ENCODE measurements at regions not wholly inside any gene's neighbourhood (a gene's known extent, or its start where the extent isn't known, plus 50 kb on each side); places are given as distances from the start of the nearest gene placed in this dataset.
"Not testable (repeated sequence)": the region's sequence is repeated elsewhere in the genome, so short reads cannot be mapped to it uniquely, and the experiment has no call there.

DNA sequence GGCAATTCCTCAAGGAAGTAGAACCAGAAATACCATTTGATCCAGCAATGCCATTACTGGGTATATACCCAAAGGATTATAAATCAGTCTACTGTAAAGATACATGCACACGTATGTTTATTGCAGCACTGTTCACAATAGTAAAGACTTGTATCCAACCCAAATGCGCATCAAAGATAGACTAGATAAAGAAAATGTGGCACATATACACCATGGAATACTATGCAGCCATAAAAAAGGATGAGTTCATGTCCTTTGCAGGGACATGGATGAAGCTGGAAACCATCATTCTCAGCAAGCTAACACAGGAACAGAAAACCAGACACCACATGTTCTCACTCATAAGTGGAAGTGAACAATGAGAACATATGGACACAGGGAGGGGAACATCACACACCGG is 130.0 kb upstream of the HS3ST4 start:
- not testable (repeated sequence) for DNase-seq

DNA sequence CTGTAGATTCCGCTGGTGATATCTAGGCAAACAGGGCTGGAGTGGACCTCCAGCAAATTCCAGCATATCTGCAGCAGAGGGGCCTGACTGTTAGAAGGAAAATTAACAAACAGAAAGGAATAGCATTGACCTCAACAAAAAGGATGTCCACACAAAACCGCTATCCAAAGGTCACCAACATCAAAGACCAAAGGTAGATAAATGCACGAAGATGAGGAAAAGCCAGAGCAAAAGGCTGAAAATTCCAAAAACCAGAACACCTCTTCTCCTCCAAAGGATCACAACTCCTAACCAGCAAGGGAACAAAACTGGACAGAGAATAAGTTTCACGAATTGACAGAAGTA is 134.8 kb upstream of the HS3ST4 start:
- DNase-seq: not testable (repeated sequence)

DNA sequence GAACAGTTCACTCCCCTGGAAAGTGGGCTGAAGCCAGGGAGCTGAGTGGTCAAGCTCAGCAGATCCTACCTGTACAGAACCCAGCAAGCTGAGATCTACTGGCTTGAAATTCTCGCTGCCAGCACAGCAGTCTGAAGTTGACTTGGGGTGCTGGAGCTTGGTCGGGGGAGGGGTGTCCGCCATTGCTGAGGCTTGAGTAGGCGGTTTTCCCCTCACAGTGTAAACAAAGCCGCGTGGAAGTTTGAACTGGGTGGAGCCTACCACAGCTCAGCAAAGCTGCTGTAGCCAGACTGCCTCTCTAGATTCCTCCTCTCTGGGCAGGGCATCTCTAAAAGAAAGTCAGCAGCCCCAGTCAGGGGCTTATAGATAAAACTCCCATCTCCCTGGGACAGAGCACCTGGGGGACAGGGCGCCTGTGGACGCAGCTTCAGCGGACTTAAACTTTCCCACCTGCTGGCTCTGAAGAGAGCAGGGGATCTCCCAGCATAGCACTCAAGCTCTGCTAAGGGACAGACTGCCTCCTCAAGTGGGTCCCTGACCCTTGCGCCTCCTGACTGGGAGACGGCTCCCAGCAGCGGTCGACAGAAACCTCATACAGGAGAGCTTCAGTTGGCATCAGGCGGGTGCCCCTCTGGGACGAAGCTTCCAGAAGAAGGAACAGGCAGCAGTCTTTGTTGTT is 135.3 kb upstream of the HS3ST4 start:
- not testable (repeated sequence) for DNase-seq

DNA sequence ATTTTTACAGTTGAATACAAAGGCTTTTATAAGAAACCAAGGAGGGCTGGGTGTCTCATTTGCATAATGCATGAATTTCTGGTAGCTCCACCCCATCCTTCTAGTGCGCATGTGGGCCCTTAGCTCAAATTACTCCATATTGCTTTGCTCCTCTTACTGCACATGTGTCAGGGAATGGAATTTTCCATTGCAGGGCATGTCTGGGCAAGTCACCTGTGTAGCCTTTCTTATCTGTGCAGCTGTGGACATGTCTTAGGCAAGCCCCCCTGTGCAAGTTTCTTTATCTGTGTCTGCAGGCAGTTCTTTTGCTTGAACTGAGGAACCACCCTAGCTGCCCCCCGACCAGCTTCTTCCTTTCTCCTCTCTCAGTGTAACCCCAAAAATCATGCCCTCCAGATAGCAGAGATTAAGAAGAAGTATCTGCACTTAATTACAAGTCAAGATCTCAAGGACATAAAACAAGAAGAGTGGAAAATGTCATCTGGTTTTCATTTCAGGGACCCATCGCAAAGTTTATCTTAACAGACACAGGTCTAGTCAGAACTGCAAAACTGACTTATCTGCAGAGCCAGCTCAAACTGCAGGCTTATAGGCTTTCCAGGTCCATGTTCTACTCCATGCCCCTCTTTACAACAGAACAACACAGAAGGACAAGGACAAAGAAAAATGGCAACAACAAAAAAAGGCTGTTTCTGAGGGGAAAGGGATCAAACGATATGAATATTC is 137.9 kb upstream of the HS3ST4 start:
- no peak for DNase-seq

DNA sequence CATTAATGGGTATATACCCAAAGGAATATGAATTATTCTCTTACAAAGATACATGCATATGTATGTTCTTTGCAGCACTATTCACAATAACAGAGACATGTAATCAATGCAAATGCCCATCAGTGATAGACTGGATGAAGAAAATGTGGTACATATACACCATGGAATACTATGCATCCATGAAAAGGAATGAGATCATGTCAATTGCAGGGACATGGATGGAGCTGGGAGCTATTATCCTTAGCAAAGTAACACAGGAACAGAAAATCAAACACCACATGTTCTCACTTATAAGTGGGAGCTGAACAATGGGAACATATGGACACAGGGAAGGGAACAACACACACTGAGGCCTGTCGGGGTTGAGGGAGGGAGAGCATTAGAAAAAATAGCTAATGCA is 141.1 kb upstream of the HS3ST4 start:
- DNase-seq: no peak

DNA sequence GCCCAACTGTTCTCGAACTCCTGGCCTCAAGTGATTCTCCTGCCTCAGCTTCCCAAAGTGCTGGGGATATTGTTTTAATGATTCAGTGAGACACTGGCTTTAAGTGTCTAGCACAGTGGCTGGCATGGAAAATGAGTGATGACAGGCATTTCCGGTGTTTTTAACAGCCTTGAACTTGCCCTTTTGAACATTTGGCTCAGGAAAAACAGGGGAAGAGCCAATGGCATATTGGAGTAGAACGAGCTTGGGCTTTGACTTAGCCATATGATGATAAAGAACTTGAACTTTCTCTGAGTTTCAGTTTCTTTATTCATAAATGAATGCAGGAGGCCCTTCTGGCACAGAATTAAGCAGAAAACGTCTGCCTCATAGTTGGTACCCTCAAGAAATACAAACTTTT is 145.0 kb upstream of the HS3ST4 start:
- no peak for DNase-seq

DNA sequence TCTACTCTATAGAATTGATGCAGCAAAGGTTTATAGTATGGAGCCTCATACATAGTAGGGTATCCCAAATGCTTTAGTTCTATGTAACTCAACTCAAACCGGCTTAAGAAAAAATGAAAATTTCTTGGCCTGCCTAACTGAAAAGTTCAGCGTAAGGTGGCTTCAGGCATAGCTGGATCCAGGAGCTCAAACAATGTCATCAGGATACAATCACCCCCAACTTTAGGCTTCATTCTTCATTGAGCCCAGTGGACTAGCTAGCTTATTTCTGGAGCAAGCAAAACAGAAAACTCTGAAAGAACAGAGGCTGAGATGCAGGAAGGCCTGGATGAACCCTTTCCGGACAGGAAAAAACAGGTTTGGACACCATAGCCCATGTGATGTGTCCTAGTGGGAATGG is 147.5 kb upstream of the HS3ST4 start:
- no peak for DNase-seq

DNA sequence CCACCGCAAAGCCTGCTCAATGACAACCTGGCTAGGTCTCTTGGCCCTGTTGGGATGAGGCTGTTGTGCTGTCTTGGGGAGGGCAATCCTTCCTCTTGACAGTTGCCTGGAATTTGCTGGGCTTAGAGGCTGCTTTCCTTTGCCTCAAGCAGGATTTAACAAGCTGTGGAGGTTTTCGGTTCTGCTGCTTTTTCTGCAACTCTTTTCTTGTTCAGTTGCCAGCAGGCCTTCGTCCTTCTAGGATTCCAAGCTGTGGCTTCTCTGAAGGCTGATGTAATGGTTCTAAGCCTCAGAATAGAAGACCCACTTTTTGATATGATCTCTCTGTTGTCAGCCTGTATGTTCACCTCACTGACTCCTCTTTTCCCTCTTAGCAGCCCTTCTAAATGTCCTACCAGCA is 149.5 kb upstream of the HS3ST4 start:
- DNase-seq: no peak

DNA sequence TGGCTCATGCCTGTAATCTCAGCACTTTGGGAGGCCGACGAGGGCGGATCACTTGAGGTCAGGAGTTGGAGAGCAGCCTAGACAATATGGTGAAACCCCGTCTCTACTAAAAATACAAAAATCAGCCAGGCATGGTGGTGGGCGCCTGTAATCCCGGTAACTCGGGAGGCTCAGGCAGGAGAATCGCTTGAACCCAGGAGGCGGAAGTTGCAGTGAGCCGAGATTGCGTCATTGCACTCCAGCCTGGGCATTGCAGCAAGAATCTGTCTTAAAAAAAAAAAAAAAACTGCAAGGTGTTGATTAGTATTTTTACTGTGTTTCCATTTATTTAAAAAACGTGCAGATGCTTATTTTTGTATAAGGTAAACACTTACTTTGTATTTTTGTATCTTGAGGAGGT is 152.0 kb upstream of the HS3ST4 start:
- not testable (repeated sequence) for DNase-seq

DNA sequence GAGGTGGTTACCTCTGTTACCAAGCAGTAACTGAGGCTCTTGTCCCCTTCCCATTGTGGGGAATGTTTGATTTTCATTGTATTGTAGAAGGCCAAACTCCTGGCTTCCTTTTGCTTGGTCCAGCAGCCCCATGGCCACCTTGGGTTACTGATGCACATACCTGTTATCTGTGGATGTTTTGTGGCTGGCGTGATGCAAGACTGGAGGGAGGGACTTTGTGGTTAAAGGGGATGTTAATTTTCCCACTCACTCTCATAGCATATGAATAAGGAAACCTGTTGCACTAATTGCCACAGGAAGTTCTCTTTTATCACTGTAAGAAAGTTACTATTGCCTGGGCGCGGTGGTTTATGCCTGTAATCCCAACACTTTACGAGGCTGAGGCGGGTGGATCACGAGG is 168.6 kb upstream of the HS3ST4 start:
- no peak for DNase-seq

DNA sequence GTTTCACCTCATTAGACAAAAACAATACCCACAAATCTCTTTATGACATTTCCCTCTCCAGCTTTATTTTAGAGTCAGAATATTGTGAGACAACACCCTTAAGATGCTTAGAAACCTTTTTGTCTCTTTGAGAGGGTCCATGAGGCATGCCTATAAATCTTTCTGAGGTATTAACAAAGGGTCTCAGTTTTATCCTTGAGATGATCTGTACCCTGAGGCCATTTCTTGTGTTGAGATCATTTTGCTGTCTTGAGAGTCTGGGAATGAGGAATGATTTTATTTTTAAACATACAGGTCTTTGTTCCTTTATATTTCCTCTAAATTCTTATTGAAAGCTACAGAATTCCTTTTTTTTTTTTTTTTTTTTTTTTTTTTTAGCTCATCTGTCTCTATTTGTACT is 179.7 kb upstream of the HS3ST4 start:
- DNase-seq: no peak

DNA sequence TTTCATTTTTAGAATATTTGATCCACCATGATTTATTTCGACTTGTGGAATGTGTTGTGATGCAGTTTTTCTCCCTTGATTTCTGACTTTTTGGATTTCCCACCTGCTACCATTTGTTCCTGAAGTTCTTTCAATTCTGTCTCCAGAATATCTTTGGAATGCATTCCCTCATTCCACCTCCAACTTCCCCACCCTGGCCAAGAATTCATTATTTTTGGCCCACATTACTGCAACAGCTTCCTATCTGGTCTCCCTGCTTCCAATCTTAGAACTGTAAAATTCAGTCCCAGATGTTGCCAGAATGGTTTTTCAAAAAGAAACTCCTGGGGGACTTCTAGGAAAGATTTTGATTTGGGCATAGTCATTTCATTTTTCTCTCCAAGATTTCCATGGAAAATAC is 182.3 kb upstream of the HS3ST4 start:
- no peak for DNase-seq

DNA sequence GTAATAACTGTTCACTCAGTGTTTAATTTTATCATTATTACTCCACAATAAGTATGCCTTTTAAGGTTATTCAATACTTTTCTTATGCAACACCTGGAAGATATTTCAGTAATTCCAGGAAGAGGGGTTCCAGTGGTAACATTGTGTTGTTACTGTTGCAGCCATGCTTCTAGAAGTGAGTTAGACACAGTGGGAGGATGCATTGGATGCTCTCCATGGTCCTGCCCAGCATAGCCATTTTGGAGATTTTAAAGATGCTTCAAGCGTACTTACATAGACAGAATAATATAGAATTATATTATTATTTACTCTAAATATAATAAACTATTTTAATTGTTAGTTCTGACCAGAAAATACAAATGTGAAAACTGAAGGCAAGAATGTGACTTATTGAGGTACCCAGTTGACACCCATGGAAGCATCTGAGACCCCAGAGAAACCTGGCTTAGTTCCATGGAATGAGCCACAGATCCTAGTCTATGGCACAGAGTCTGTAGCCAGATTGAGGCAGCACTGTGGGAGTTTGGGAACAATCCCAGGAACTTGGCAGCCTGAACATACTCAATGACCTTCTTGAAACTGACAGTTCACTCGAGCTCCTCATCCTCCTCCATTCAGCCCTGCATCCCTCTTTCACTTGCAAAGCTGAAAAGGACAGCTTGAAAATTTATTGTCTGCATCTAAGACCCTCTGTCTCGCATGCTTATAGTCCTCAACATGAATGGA is 190.1 kb upstream of the HS3ST4 start:
- DNase-seq: no peak

DNA sequence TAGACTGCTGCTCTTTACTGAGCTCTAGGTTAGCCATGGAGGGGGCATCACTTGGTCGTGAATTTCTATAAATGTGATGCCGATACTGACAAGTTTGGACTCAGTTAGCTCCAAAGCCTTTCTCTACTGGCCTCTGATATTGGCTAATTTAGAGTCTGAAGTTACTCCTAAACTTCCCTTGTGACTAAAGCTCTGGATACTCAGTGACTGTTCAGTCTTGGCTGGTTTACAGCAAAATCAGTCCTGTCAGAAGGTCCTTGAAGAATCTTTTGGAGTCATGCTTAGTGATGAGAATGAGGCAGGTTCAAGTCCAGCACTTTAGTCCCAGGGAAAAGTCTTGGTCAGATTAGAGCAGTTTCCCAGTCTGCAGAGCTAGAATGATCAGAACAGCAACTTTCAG is 197.5 kb upstream of the HS3ST4 start:
- DNase-seq: no peak

DNA sequence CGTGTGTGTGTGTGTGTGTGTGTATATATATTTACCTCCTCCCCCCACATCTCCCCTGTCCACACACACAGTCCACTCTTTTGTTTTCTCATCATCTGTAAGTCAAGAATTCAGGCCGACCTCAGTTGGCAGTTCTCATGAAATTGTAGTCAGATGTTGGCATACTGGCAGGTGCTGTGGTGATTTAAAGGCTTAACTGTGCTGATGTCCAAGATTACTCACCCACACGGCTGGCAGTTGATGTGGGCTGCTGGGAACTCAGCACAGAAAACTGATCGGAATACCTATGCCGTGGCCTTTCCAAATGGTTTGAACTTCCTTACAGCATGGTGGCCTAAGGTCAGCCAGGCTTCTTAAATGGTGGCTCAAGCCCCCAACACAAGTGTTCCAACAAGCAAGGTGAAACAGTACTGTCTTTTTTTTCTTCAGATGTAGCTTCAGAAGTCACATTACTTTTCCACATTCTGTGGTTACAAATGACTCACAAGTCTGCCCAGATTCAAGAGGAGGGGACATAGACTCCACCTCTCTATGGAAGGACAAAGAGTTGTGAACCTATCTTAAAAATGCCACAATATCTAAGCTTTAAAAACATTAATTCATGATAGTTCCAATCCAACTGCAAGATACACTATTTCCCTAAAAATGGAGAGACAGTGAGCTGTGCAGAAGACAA is 198.5 kb upstream of the HS3ST4 start:
- DNase-seq: no peak

DNA sequence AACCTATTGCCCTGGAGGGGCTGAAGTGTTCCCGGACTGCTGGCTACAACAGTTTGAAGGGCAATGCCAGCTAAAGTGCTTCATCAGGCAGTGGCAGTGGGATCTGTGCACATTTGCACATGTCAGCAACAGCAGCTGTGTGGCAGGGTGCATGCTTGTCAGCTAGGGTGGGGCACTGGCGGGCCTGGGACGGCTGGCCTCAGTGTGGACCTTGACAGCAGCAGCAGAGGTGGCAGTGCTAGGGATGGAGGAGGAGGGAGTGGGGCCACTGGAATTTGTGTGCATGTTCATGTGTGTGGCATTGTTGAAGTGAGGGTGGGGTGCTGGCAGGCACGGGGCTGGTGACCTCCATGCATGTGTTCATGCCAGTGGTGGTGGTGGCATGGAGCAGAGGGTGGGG is 203.3 kb upstream of the HS3ST4 start:
- no peak for DNase-seq

DNA sequence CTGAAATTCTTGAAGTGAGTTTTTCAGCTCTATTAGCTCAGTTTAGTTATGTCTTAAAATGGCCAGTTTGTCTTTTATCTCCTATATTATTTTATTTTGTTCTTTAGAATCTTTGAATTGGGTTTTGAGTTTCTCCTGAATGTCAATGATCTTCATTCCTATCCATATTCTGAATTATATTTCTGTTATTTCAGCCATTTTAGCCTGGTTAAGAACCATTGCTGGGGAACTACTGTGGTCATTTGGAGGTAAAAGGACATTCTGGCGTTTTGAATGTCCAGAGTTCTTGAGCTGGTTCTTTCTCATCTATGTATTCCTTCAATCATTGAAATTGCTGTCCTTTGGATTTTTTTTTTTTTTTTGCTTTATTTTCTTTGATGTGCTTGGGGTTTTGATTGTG is 203.9 kb upstream of the HS3ST4 start:
- no peak for DNase-seq

DNA sequence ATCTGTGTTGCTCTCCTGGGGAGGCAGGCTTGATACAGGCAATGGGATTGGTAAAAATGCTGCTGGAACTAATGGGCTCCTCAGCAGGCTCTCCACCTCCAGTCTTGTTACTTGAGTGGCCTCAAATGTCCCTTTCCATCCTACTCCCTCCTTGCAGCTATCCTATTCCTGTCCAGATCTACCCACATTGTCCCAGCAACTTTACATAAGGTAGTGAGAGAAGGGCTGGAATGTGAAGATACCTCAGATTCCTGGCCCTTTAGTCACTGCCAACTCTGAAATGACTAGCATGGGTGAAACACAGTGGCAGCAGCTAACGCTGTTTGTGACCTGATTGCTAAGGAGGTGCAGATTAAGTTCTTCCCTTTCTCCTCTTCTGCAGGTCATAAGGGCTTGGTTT is 210.1 kb upstream of the HS3ST4 start:
- DNase-seq: no peak

DNA sequence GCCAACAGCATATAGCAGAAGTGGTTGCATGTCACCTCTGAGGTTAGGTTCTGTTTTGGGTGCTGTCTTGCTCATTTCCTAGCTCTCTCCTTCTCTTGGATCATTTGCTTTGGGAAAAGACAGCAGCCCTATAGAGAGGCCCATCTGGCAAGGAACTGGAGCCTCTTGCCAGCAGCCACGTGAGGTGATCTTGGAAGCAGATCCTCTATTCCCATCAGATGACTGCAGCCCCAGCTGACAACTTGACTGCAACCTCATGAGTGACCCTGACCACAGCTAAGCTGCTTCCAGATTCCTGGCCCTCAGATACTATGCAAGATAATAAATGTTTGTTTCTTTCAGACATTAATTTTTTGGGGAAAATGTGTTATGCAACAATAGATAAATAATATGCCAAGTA is 213.3 kb upstream of the HS3ST4 start:
- DNase-seq: no peak

DNA sequence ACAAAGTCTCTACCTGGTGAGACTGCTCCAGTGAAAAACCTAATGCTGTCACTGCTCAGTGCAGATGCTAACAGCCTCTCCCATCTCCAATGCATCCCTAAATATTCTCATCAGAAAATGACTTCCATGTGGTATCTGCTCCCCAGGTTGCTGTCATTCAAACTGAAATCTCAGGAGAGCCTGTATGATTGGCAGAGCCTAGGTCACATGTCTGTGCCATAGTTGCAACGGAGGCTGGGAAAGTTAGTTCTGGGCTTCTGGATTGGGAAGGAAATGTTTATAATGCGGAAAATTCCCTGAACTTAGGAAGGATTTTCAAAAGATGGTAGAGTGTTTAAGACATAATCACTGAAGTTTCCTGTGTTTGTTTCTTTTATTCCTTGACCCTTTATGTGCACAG is 206.4 kb upstream of the ZKSCAN2 start:
- DNase-seq: no peak

DNA sequence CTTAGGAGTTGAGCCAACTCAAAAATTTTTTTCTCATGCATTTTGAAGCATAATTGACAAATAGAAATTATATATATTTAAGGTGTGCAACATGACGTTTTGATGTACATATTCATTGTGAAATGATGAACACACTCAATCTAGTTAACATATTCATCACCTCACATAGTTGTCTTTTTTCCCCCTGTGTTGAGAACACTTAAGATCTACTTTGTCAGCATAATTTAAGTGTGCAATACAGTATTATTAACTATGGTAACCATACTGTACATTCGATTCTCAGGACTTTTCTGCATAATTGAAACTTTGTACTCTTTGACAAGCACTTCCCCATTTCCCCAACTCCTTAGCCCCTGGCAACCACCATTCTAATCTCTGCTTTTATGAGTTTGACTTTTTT is 192.2 kb upstream of the ZKSCAN2 start:
- no peak for DNase-seq

DNA sequence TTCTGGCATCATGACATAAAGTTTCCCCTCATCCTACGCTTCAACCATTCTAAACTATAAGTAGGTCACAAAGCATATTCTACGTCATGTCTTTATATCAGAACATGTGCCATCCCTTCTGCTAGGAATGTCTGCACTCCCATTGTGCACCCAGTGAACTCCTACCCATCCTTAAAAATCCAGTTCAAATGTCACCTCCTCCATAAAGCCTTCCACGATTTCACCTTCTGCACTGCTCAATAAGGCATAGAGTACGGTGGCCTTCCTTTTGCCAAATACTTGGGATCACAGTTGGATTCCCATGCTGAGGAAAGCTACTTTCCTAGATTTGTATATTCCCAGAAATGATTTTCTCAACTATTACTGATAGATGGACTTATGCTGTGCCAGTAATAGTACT is 186.3 kb upstream of the ZKSCAN2 start:
- DNase-seq: no peak

DNA sequence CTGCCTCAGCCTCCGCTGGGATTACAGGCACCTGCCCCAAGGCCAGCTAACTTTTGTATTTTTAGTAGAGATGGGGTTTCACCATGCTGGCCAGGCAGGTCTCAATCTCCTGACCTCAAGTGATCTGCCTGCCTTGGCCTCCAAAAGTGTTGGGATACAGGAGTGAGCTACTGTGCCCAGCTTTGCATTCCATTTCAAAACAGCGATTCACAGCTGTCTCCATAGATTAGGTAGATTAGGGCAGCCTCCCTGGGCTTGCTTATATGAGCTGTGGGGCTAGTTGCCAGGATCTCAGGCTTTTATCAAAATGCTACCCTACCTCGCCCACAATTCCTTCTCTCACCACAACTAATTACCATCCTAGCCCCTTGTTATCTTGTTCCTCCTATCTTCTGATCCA is 176.4 kb upstream of the ZKSCAN2 start:
- DNase-seq: no peak

DNA sequence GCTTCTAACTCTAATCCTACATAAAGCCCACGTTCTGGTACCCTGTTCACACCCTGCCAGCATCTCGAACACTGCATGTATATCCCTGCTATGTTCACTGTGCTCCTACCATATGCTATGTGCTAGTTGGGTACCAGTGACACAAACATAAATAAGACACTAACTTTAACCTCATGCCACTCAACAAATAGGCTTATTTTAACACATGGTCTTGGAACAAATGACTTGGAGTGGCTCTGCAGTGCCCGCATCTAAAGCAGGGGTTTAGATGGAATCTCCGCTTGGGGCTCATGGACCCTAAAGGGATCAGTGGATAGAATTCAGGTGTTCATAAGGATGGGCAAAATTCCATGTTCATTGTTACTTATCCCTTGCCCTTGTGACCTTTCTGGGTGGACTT is 175.7 kb upstream of the ZKSCAN2 start:
- no peak for DNase-seq

Data from suppressor macrophage (primary cell).